ENCODE measurements at regions not wholly inside any gene's neighbourhood (a gene's known extent, or its start where the extent isn't known, plus 50 kb on each side); places are given as distances from the start of the nearest gene placed in this dataset.

- no peak for TF ChIP-seq CTCF (conservative IDR thresholded peaks at IDR 0.05; ENCODE audit: low read depth)
- ChIA-PET CTCF (no interaction called here), POLR2A (ENCODE audit: low non-redundant PET) (no interaction called here)
- no peak for DNase-seq (ENCODE audit: low spot score)
- no peak overlapping the region for H3K27ac ChIP-seq
Observed at GRCh38 chr18:71986351-71987050, 557.6 kb downstream of the CBLN2 start.

DNA sequence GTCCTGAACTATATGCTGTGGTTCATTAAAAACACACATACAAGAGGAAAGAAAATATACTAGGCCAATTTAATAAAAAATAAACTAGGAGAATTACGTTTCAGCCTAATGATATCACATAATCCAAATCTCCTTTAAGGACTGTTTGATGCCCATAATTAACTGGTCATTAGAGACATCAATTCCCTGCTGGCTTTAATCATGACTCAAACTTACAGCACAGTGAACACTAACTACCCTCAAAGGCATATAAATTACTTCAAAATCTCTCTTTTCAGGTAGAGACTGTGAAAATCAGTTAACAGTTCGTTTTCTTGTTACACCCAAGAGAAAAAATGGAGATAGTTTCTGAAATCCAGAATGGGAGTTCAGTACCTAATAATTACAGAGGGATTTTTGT, 567.4 kb downstream of the CBLN2 start:
- POLR2A ChIA-PET (ENCODE audit: low non-redundant PET) = no interaction called here
- no peak overlapping the region for H3K27ac ChIP-seq
- no peak for DNase-seq (ENCODE audit: low spot score)
- TF ChIP-seq CTCF (conservative IDR thresholded peaks at IDR 0.05; ENCODE audit: low read depth) = no peak
- CTCF ChIA-PET = no interaction called here

- DNase-seq (ENCODE audit: low spot score) = no peak
- POLR2A ChIA-PET (ENCODE audit: low non-redundant PET) = no interaction called here
- no peak overlapping the region for H3K27ac ChIP-seq
- TF ChIP-seq CTCF (conservative IDR thresholded peaks at IDR 0.05; ENCODE audit: low read depth) = no peak
- CTCF ChIA-PET = no interaction called here
Observed at GRCh38 chr18:71966791-71967190, 577.4 kb downstream of the CBLN2 start.

DNA sequence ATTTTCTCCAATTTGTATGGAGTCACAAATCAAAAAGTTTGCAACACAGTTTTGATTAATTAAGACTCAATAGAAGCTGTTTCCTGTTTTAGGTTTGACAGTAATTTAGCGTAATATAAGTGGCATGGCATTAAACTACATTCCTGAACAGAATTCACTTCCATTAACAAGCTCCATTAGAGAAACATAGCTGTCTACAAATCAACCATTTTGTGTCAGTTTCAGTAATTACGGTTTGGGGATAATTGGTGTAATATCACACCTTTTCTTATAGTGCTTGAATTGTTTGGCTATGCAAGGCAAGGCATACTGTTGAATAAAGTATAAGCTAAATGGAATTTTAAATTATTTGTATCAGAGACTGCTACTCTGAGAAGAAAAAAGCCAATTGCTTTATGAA, 585.5 kb downstream of the CBLN2 start:
- no peak for DNase-seq (ENCODE audit: low spot score)
- no peak for TF ChIP-seq CTCF (conservative IDR thresholded peaks at IDR 0.05; ENCODE audit: low read depth)
- ChIA-PET CTCF (no interaction called here), POLR2A (ENCODE audit: low non-redundant PET) (no interaction called here)
- no peak overlapping the region for H3K27ac ChIP-seq

- ChIA-PET POLR2A (ENCODE audit: low non-redundant PET) (no interaction called here), CTCF (no interaction called here)
- no peak overlapping the region for H3K27ac ChIP-seq
- no peak for DNase-seq (ENCODE audit: low spot score)
- no peak for TF ChIP-seq CTCF (conservative IDR thresholded peaks at IDR 0.05; ENCODE audit: low read depth)
Observed at GRCh38 chr18:71951001-71951400, 593.1 kb downstream of the CBLN2 start.

DNA sequence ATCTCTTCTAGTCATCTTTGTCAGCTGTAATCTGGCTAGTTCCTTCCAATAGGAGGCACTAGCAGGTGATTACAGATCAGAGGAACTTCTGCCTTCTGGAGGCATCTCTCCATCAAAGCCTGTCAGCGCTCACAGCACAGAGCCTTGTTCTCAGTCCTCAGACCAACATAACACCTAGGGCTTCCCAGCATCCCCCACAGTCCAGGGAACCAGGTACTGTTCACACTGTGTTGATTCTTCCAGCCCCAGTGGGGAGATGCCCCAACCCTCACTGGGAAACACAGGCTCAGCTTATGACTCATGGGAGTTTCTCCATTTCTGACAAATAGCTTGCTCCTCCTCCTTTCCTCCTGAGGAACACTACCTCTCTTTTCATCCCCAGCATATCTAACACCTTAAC, 601.7 kb downstream of the CBLN2 start:
- DNase-seq (ENCODE audit: low spot score) = no peak
- POLR2A ChIA-PET (ENCODE audit: low non-redundant PET) = no interaction called here
- no peak for TF ChIP-seq CTCF (conservative IDR thresholded peaks at IDR 0.05; ENCODE audit: low read depth)
- CTCF ChIA-PET = no interaction called here
- no peak overlapping the region for H3K27ac ChIP-seq

- CTCF ChIA-PET = no interaction called here
- TF ChIP-seq CTCF (conservative IDR thresholded peaks at IDR 0.05; ENCODE audit: low read depth) = no peak
- H3K27ac ChIP-seq = no peak overlapping the region
- no peak for DNase-seq (ENCODE audit: low spot score)
- POLR2A ChIA-PET (ENCODE audit: low non-redundant PET) = no interaction called here
Observed at GRCh38 chr18:71939483-71939882, 604.7 kb downstream of the CBLN2 start.
